Left kidney (tissue), 1 donor: ENCODE measurements at regions not wholly inside any gene's neighbourhood (a gene's known extent, or its start where the extent isn't known, plus 50 kb on each side); places are given as distances from the start of the nearest gene placed in this dataset.
A peak's percentile ranks its signal among the peaks of the same experiment; 100 is the strongest.

Experiments used
- DNase-seq: peaks from one replicate; pipeline ENCODE4 v3.0.0-alpha.2; 2013

GRCh38 chr15:81774309-81774708 is 271.5 kb downstream of the MEX3B start:
- no peak for DNase-seq

- DNase-seq: no peak
Measured at GRCh38 chr15:81768773-81769172, 277.0 kb downstream of the MEX3B start.

GRCh38 chr15:81766829-81767475 is 278.9 kb downstream of the MEX3B start:
- no peak for DNase-seq

- DNase-seq: no peak
Measured at GRCh38 chr15:81765816-81766215, 280.0 kb downstream of the MEX3B start.

- DNase-seq: no peak
Measured at GRCh38 chr15:81763304-81763703, 282.5 kb downstream of the MEX3B start.

- no peak for DNase-seq
Measured at GRCh38 chr15:81760686-81761085, 285.1 kb downstream of the MEX3B start.

- DNase-seq: peak; percentile 68
Measured at GRCh38 chr15:81758818-81759284, 287.0 kb downstream of the MEX3B start.

GRCh38 chr15:81755626-81756025 is 290.2 kb downstream of the MEX3B start:
- no peak for DNase-seq

GRCh38 chr15:81754078-81754477 is 291.7 kb downstream of the MEX3B start:
- DNase-seq: no peak

GRCh38 chr15:81752974-81753373 is 292.8 kb downstream of the MEX3B start:
- no peak for DNase-seq

- DNase-seq: no peak
Measured at GRCh38 chr15:81752546-81752942, 293.3 kb downstream of the MEX3B start.

GRCh38 chr15:81751816-81752545 is 293.8 kb downstream of the MEX3B start:
- no peak for DNase-seq

GRCh38 chr15:81751256-81751655 is 294.6 kb downstream of the MEX3B start:
- no peak for DNase-seq

- no peak for DNase-seq
Measured at GRCh38 chr15:81749716-81750375, 296.0 kb downstream of the MEX3B start.

- no peak for DNase-seq
Measured at GRCh38 chr15:81747482-81747881, 298.3 kb downstream of the MEX3B start.

GRCh38 chr15:81747026-81747425 is 298.8 kb downstream of the MEX3B start:
- no peak for DNase-seq

GRCh38 chr15:81744364-81744763 is 301.5 kb downstream of the MEX3B start:
- no peak for DNase-seq

- no peak for DNase-seq
Measured at GRCh38 chr15:81740416-81740815, 305.4 kb downstream of the MEX3B start.

- no peak for DNase-seq
Measured at GRCh38 chr15:81729340-81729739, 316.5 kb downstream of the MEX3B start.

- no peak for DNase-seq
Measured at GRCh38 chr15:81728726-81729125, 317.1 kb downstream of the MEX3B start.

GRCh38 chr15:81725590-81725989 is 320.2 kb downstream of the MEX3B start:
- no peak for DNase-seq

GRCh38 chr15:81724536-81724935 is 321.3 kb downstream of the MEX3B start:
- DNase-seq: no peak

- DNase-seq: no peak
Measured at GRCh38 chr15:81723701-81724100, 322.1 kb downstream of the MEX3B start.
